GM12878 (cell line): ENCODE measurements at regions not wholly inside any gene's neighbourhood (a gene's known extent, or its start where the extent isn't known, plus 50 kb on each side); places are given as distances from the start of the nearest gene placed in this dataset.

Experiments used
- CBX5 ChIP-seq: sonication (generic); IDR thresholded peaks from 2 replicates; pipeline ENCODE4 v1.6.1; 2016; ENCODE audit warnings: low read depth, moderate library complexity, mild to moderate bottlenecking, inconsistent platforms
- CHD4 ChIP-seq: fragments of 200-600 bp; sonication (generic); IDR thresholded peaks from 2 replicates; pipeline ENCODE4 v1.6.1; 2016; ENCODE audit warnings: mild to moderate bottlenecking
- CREM ChIP-seq: IDR thresholded peaks from 2 replicates; pipeline ENCODE4 v1.6.1; 2014; ENCODE audit warnings: antibody characterized with exemption, low read depth
- DPF2 ChIP-seq: fragments of 450-650 bp; IDR thresholded peaks from 2 replicates; pipeline ENCODE4 v1.6.1; 2017; ENCODE audit warnings: mild to moderate bottlenecking
- IKZF1 ChIP-seq: fragments of 450-650 bp; conservative IDR thresholded peaks from 2 replicates; pipeline ENCODE4 v1.6.1; 2017; ENCODE audit warnings: antibody characterized with exemption, mild to moderate bottlenecking
- IRF4 ChIP-seq: IDR thresholded peaks from 2 replicates; pipeline ENCODE4 v1.6.1; 2011; ENCODE audit warnings: low read depth, low read length
- KDM1A ChIP-seq: fragments of 200-600 bp; sonication (generic); IDR thresholded peaks from 2 replicates; pipeline ENCODE4 v1.6.1; 2016; ENCODE audit warnings: borderline replicate concordance
- MEF2B ChIP-seq: fragments of 450-650 bp; IDR thresholded peaks from 2 replicates; pipeline ENCODE4 v1.6.1; 2018; ENCODE audit warnings: mild to moderate bottlenecking, moderate library complexity; ENCODE audit not compliant: partially characterized antibody, poor library complexity, severe bottlenecking
- MYB ChIP-seq: fragments of 150-350 bp; IDR thresholded peaks from 2 replicates; pipeline ENCODE4 v1.6.1; 2014; ENCODE audit warnings: mild to moderate bottlenecking, low read depth, low read length, borderline replicate concordance
- NFIC ChIP-seq: IDR thresholded peaks from 2 replicates; pipeline ENCODE4 v1.6.1; 2012; ENCODE audit warnings: low read depth, mild to moderate bottlenecking, inconsistent platforms, low read length, moderate library complexity
- NFYA ChIP-seq: IDR thresholded peaks from 2 replicates; pipeline ENCODE4 v1.6.1; 2011; ENCODE audit warnings: low read depth, mild to moderate bottlenecking, low read length, improper control_type of control experiment, borderline replicate concordance
- NFYB ChIP-seq: IDR thresholded peaks from 2 replicates; pipeline ENCODE4 v1.6.1; 2011; ENCODE audit warnings: low read depth, mild to moderate bottlenecking, low read length, improper control_type of control experiment, moderate library complexity; ENCODE audit not compliant: insufficient read depth
- NR2C1 ChIP-seq: fragments of 450-650 bp; IDR thresholded peaks from 2 replicates; pipeline ENCODE4 v1.6.1; 2017; ENCODE audit warnings: antibody characterized with exemption, mild to moderate bottlenecking, moderate library complexity
- PAX5 ChIP-seq: IDR thresholded peaks from 2 replicates; pipeline ENCODE4 v1.6.1; 2011; ENCODE audit warnings: low read depth, low read length, borderline replicate concordance
- POU2F2 ChIP-seq: IDR thresholded peaks from 3 replicates; pipeline ENCODE4 v1.6.1; 2011; ENCODE audit warnings: low read depth, mild to moderate bottlenecking, low read length, borderline replicate concordance
- RAD51 ChIP-seq: fragments of 450-650 bp; IDR thresholded peaks from 2 replicates; pipeline ENCODE4 v1.6.1; 2016; ENCODE audit warnings: moderate library complexity, mild to moderate bottlenecking, inconsistent platforms
- SP1 ChIP-seq: IDR thresholded peaks from one replicate; pipeline ENCODE4 v1.6.1; 2011; ENCODE audit warnings: low read depth, low read length
- STAT1 ChIP-seq: fragments of 450-650 bp; conservative IDR thresholded peaks from 2 replicates; pipeline ENCODE4 v1.6.1; 2014; ENCODE audit warnings: antibody characterized with exemption, mild to moderate bottlenecking
- SUPT20H ChIP-seq: IDR thresholded peaks from 2 replicates; pipeline ENCODE4 v1.6.1; 2011; ENCODE audit warnings: low read depth, mild to moderate bottlenecking, low read length, moderate library complexity, borderline replicate concordance; ENCODE audit not compliant: control insufficient read depth
- ZNF207 ChIP-seq: fragments of 450-650 bp; IDR thresholded peaks from 2 replicates; pipeline ENCODE4 v1.6.1; 2014; ENCODE audit warnings: antibody characterized with exemption, mild to moderate bottlenecking, borderline replicate concordance
- ZNF217 ChIP-seq: fragments of 450-650 bp; IDR thresholded peaks from 2 replicates; pipeline ENCODE4 v1.6.1; 2017; ENCODE audit warnings: antibody characterized with exemption, mild to moderate bottlenecking
- ZNF622 ChIP-seq: fragments of 450-650 bp; IDR thresholded peaks from 2 replicates; pipeline ENCODE4 v1.6.1; 2017; ENCODE audit warnings: mild to moderate bottlenecking, inconsistent platforms
- TF ChIP-seq, protein P1 (sequence below): fragments of 450-650 bp; IDR thresholded peaks from 2 replicates; pipeline ENCODE4 v1.6.1; 2017; ENCODE audit warnings: mild to moderate bottlenecking
- TF ChIP-seq, protein P2 (sequence below): fragments of 450-650 bp; formaldehyde crosslinking; IDR thresholded peaks from 2 replicates; pipeline ENCODE4 v1.4.0; 2020; ENCODE audit warnings: mild to moderate bottlenecking, moderate library complexity
- TF ChIP-seq, protein P3 (sequence below): fragments of 450-650 bp; IDR thresholded peaks from 2 replicates; pipeline ENCODE4 v1.6.1; 2017; ENCODE audit warnings: mild to moderate bottlenecking, low read depth, inconsistent platforms; ENCODE audit not compliant: poor library complexity, severe bottlenecking

DNA sequence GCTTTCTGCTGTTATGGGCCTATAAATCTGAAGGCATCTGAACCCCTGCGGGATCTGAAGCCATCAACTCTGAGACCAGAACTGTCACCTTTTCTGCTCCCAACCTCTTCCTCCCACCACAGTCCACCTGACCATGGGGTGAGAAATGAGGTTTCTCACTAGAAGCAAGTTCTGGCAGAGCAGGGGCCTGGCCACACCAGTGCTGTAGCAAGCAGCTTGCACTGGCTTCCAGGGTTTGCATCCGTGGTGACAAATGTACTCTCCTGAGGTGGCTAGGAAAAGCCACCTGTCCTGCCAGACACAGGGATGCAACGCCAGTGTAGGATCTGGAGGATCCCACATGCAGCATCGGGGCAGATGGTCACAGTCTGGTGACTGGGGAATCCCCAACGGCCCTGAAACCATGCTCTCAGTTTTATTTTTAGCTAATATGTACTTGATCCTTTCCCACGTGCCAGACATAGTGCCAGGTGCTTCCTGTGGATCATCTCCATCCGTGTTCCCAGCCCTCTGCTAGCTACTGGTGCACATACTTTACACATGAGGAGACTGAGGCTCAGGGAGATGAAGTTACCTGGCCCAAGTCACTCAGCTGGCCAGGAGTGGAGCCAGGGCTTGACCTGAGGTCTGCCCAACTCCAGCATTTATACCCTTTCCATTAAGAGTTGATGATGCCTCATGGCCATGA is 122.1 kb upstream of the SPACA1 start (continued):
- TF ChIP-seq, protein P1, sequence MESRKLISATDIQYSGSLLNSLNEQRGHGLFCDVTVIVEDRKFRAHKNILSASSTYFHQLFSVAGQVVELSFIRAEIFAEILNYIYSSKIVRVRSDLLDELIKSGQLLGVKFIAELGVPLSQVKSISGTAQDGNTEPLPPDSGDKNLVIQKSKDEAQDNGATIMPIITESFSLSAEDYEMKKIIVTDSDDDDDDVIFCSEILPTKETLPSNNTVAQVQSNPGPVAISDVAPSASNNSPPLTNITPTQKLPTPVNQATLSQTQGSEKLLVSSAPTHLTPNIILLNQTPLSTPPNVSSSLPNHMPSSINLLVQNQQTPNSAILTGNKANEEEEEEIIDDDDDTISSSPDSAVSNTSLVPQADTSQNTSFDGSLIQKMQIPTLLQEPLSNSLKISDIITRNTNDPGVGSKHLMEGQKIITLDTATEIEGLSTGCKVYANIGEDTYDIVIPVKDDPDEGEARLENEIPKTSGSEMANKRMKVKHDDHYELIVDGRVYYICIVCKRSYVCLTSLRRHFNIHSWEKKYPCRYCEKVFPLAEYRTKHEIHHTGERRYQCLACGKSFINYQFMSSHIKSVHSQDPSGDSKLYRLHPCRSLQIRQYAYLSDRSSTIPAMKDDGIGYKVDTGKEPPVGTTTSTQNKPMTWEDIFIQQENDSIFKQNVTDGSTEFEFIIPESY, result no peak
- TF ChIP-seq ZNF217 (peak; percentile 32; the same call in 1 of the 2 replicates), NFIC (peak; percentile 98), MYB (peak; percentile 72; the same call in 1 of the 2 replicates), NR2C1 (no peak), RAD51 (peak; percentile 81), IKZF1 (peak; percentile 99), STAT1 (no peak; the same call in 1 of the 2 replicates), CHD4 (no peak), PAX5 (peak; percentile 100), KDM1A (no peak), ZNF207 (no peak; the same call in 1 of the 2 replicates), CREM (peak; percentile 75), MEF2B (peak; percentile 94), CBX5 (peak; percentile 27; the same call in 1 of the 2 replicates), NFYA (no peak), NFYB (no peak), IRF4 (0 out of 2 replicates have a peak, but pooled peaks have one; percentile 38), SUPT20H (no peak), SP1 (peak; percentile 72), DPF2 (peak; percentile 99), POU2F2 (peak; percentile 31; the same call in 1 of the 3 replicates), ZNF622 (no peak)
- TF ChIP-seq, protein P2, sequence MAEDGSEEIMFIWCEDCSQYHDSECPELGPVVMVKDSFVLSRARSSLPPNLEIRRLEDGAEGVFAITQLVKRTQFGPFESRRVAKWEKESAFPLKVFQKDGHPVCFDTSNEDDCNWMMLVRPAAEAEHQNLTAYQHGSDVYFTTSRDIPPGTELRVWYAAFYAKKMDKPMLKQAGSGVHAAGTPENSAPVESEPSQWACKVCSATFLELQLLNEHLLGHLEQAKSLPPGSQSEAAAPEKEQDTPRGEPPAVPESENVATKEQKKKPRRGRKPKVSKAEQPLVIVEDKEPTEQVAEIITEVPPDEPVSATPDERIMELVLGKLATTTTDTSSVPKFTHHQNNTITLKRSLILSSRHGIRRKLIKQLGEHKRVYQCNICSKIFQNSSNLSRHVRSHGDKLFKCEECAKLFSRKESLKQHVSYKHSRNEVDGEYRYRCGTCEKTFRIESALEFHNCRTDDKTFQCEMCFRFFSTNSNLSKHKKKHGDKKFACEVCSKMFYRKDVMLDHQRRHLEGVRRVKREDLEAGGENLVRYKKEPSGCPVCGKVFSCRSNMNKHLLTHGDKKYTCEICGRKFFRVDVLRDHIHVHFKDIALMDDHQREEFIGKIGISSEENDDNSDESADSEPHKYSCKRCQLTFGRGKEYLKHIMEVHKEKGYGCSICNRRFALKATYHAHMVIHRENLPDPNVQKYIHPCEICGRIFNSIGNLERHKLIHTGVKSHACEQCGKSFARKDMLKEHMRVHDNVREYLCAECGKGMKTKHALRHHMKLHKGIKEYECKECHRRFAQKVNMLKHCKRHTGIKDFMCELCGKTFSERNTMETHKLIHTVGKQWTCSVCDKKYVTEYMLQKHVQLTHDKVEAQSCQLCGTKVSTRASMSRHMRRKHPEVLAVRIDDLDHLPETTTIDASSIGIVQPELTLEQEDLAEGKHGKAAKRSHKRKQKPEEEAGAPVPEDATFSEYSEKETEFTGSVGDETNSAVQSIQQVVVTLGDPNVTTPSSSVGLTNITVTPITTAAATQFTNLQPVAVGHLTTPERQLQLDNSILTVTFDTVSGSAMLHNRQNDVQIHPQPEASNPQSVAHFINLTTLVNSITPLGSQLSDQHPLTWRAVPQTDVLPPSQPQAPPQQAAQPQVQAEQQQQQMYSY (CRISPR knock-in tag), result no peak
- TF ChIP-seq, protein P3, sequence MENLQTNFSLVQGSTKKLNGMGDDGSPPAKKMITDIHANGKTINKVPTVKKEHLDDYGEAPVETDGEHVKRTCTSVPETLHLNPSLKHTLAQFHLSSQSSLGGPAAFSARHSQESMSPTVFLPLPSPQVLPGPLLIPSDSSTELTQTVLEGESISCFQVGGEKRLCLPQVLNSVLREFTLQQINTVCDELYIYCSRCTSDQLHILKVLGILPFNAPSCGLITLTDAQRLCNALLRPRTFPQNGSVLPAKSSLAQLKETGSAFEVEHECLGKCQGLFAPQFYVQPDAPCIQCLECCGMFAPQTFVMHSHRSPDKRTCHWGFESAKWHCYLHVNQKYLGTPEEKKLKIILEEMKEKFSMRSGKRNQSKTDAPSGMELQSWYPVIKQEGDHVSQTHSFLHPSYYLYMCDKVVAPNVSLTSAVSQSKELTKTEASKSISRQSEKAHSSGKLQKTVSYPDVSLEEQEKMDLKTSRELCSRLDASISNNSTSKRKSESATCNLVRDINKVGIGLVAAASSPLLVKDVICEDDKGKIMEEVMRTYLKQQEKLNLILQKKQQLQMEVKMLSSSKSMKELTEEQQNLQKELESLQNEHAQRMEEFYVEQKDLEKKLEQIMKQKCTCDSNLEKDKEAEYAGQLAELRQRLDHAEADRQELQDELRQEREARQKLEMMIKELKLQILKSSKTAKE, result peak; percentile 100
